HK-2 (cell line): ENCODE measurements at regions not wholly inside any gene's neighbourhood (a gene's known extent, or its start where the extent isn't known, plus 50 kb on each side); places are given as distances from the start of the nearest gene placed in this dataset.
"Not testable (repeated sequence)": the region's sequence is repeated elsewhere in the genome, so short reads cannot be mapped to it uniquely, and the experiment has no call there.

Experiments used
- DNase-seq: peaks from one replicate; pipeline ENCODE4 v3.0.0-alpha.2; 2018; ENCODE audit not compliant: unreplicated experiment

DNA sequence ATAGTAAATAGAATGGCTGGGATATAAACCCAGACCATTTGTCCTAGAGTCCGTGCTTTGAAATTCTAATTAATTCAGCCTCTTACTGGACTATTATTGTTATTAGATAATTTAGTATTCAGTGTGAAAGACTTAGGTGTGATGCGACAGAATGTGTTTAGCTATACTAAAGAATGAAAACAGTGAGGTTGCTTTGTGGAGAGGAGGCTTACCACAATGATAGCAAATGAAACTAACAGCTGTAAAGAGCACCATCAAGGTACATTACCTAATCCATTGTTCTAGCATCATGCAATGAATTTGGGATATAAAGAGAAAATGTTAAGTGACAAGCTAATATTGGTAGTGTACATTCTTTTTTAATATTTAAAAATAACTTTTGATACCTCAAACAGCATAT is 911.1 kb downstream of the KCNT2 start:
- DNase-seq: no peak

DNA sequence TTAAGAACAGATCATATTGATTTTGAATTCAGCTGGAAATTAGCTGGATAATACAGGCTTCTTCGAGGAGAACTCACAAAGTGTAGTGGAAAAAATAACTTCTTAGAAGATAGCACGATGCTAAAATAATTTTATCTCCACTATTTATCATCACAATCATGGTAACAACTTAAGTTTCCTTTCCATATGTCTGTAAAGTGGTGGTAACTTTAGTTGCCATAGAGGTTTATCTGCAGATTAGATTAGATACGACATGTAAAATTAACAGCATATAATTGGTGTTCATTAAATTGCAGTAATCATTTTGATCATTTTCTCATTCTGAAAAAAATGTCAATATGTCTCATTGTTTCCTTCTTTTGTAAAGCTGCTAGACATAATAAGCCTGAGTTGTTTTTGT is 921.5 kb downstream of the KCNT2 start:
- no peak for DNase-seq

DNA sequence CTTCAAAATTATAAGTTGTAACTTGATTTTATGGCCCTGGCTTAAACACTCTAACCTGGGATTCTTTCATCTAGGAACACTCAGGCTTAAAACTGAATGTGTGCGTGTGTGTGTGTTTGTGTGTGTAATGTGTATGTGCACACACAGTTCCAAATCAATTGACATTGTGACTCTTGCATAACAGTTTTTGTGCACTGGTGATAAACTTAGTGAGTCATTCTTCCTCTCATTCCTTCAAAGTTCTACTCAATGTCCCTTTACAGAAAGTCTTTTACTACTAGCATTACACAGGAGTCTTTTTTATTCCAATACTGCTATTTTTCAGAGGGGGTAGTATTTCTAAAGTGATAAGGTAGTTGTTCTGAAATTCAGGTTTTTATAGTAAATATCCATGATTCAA is 943.6 kb downstream of the KCNT2 start:
- DNase-seq: no peak

DNA sequence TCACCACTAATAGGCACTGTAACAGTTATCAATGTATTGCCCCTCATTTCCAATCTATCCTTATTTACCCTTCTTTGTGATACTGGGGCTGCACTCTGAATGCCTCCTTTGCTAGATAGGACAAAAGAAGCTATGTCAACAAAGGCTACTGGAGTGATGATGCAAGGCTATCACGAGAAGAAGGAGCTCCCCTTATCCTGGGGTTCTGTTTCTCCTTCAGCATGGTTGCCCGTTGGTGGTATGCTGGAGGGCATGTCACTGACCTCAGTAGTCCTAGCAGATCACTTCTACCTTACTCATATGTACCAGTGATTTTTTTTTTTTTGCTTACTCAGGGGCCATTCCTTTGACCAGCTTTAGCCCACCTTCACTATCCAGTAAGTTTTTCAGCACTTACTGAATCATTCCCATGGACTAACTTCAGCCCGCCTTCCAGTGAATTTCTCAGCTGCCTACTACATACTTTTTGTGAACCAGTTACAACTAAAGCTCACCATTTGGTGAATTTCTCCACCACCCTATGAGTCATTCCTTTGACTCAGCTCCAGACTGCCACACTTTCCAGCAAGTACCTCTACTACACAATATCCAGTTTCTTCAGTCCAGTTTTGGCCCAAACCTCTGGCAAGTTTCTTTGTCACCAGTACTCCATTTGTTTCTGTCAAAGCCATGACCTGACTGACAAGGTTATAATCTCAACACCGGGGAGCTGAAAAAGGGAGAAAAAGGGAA is 944.5 kb downstream of the KCNT2 start:
- peak; percentile 29 for DNase-seq

DNA sequence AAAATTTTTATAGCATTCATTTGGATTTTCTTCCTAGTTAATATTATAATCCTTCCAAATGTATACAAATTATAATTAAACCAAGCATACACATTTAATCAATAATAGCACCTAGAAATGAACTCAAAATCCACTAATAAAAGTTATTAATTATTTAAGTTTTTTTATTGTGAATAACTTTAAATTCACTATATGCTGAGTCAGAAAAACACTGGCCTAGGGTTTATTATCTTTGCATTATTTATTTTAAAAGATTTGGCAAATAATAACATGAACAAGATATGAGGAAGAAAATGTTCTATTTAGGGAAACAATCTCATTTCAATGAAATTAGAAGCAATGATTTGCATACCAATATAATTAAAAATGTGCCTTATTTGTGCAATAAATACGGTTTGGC is 951.5 kb downstream of the KCNT2 start:
- DNase-seq: no peak

DNA sequence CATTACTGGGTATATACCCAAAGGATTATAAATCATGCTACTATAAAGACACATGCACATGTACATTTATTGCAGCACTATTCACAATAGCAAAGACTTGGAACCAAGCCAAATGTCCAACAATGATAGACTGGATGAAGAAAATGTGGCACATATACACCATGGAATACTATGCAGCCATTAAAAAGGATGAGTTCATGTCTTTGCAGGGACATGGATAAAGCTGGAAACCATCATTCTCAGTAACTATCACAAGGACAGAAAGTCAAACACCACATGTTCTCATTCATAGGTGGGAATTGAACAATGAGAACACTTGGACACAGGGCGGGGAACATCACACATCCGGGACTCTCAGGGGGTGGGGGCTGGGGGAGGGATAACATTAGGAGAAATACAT is 959.4 kb downstream of the KCNT2 start:
- DNase-seq: not testable (repeated sequence)

DNA sequence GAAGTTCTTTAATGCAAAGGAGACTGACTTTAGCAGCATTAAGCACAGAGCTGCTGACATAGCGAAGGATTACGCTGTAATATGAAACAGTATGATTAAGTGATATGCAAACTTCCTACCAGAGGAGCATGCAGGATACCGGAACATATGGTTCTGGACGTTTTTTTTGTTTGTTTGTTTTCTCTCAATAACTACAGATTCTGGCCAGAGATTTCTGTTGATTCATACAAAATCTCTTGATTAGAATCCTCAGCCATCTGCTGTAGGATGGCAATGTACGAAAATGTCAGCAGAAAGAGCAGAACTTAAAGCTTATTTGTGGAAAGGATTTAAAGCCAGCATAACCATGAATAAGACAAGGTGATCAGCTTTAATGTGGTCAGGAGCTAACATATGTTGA is 970.7 kb downstream of the KCNT2 start:
- no peak for DNase-seq

DNA sequence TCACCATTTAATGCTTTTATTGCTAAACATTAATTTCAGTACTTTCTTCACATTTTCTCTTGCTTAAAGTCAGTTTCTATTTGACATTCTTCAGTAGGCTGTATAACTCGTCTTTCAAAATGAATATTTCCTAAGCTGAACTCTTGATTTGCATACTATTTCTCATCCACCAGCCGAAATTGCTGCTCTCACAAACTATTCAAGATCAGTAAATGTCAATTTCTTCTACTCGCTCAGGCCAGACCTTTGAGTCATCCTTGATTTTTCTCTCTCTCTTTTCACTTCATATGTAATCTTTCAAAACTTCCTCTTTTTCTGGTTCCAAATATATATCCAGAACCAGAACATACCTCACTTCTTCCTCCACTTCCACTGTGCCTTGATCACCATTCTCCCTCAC is 990.0 kb downstream of the KCNT2 start:
- DNase-seq: no peak

DNA sequence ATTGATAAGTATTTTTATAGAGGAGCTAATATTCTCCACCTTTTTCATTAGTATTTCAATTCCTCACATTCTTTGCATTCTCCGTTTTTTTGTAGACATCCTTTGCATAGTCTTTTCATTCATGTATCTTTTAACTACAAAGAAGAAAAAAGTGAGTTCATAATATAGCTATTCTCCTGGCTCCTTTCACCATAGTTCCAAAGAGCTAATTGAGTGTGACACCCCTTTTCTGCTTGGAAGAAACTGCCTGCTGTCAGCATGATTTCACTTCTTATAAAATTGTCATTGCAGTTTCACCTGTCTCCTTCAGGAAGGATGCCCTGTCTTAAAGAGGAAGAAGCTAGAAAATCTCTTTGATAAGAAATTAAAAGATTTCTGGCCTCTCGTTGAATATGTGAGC is 991.1 kb downstream of the KCNT2 start:
- DNase-seq: no peak

DNA sequence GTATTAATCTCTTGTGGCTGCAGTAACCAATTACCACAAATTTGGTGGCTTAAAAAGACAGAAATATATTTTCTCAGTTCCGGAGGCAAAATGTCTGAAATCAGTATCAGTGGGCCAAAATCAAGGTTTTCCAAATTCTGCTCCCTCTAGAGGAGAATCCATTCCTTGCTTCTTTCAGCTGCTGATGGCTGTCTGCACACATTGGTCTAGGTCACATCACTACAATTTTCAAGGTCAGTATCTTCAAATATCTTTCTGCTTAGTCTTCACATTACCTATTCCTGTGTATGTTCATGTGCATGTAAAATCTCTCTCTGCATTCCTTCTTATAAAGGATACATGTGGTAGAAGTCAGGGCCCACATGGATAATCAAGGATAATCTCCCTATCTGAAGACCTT is 999.4 kb downstream of the KCNT2 start:
- no peak for DNase-seq

DNA sequence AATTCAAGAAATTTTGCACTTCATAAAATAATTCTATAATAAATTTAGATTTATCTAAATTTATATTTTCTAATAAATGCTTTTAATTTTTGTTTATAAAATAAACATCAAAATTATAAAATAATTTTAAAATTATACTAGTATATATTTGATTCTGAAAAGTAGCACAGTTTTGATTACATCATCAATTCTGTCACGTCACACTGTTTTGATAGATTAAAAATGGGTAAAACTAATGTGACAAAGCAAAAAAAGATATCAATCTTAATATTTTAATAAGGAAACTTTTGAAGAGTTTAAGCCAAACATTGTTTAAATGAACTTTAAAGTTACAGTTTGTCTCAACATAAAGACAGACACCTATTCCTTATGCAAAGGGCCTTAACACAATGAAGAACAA is 1001.8 kb downstream of the KCNT2 start:
- DNase-seq: no peak

DNA sequence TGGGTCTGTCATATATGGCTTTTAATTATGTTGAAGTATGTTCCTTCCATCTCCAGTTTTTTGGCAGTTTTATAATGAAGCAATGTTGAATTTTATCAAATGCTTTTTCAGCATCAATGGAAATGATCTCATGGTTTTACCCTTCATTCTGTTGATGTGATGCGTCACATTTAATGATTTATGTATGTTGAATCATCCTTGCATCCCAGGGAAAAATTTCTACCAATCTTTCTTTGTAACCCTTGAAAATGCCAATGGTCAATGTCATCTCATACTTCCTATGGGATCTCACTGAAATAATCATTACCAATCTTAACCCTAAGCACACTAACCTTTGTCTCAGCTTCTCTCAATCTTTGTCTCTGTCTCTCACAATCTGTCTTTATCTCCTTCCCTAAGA is 1004.0 kb downstream of the KCNT2 start:
- DNase-seq: no peak

DNA sequence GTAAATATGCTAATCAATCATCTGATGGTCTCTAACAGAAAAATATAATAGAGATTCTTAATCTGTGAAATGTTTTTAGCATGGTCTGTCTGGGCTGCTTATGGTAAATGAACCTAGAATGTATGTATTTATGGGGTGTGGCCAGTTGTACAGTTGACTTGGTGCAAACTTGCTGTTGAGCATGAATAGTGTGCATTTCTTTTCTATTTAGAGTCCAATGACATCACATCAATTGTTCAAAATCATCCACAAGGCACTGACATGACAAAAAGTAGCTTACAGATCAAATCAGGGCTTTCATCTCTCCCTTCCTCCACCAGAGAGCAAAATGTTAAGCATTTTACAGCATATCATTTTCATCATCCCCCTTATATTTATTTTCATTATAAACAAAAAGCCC is 1010.3 kb downstream of the KCNT2 start:
- DNase-seq: no peak

DNA sequence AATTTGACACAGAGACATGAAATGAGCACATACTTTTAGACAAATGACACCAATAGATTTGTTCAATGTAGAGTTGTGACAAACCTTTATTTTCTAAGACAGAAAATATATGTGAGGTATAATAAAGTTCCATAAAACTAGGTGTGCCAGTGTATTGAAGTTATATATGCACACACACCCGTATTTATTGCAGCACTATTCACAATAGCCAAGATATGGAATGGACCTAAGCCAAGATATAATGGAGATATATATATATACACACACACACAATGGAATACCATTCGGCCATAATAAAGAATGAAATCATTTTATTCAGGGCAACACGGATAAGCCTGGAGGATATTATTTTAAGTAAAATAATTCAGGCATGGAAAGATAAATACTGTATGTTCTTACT is 1013.5 kb downstream of the KCNT2 start:
- DNase-seq: no peak

DNA sequence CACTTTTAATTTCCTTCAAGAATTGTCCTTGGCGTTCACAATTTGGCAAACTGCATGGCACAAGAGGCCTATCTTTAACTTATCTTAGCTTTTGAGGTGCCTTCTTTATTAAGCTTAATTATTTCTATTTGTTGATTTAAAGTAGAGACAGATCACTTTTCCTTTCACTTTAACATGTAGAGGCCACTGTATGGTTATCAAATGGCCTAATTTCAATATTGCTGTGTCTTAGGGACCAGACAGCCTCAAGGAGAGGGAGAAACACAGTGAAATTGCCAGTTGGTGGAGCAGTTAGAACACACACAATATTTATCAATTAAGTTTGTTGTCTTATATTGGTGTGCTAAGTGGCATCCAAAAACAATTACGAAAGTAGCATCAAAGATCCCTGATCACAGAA is 1013.9 kb downstream of the KCNT2 start:
- DNase-seq: no peak

DNA sequence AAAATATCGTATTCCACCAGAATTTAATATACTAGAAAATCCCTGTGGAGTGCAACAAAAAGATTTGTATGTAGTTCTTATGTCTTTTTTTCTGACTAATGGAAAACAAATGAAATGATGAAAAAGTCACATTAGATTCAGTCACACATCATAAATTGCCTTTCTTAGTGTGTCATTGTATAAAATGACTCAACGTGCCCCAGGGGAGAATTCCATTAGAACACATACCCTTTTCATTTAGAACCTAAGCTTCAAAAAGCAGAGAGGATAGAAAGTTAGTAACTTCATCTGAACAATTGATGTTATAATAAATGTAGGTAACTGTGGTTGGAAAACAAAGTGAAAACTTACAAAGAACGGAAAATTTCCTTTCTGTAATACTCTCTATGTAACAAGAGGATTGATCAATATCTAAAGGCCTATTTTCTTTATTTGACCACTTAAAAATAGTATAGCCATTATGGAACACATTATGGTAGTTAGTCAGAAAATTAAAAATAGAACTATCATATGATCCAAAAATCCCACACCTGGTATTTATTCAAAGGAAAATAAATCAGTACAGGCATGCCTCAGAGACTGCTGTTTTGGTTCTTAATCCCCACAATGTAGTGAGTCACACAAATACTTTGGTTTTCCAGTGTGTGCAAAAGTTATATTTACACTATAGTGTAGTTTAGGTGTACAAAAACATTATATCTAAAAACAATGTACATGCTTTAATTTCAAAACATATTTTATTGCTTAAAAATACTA is 1016.1 kb downstream of the KCNT2 start:
- no peak for DNase-seq

DNA sequence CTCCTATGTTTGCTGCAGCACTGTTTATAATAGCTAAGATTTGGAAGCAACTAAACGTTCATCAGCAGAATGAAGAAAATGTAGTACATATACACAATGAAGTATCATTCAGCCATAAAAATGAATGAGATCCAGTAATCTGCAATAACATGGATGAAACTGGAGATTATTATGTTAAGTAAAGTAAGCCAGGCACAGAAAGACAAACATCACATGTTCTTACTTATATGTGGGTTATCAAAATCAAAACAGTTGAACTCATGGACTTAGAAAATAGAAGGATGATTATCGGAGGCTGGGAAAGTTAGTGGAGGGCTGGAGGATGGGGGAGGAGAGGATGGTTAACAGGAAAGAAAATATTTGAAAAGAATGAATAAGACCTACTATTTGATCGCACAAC is 1017.6 kb downstream of the KCNT2 start:
- DNase-seq: no peak

DNA sequence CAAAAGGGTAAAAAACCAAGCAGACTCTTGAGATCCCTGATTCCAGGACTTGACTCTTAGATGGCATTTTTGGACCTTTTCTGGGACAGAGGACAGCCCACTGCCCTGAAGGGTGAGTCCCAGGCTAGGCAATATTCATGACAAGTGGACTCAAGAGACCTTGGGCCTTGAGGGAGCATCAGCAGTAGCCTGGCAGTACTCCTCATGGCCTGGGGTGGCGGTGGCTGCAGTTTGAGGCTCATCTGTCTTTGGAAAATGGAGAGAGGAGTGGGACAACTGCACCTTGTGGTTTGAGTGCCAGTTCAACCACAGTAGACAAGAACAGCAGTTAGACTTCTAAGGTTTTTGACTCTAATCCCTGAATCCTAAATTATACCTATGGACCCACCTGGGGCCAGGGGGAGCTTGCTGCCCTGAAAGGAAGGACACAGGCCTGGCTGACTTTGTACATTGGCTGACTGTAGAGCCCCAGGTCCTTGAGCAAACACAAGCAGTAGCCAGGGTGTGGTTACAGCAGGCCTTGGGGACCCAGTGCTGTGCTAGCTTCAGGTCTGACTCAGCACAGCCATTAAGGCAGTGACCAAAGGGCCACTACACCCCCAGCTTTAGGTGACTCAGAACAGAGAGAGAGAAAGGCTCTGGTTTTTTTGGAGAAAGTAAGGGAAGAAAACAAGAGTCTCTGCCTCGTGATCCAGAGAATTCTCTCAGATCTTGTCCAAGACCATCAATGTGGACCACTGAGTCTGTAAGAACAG is 1023.2 kb downstream of the KCNT2 start:
- DNase-seq: peak; percentile 25

DNA sequence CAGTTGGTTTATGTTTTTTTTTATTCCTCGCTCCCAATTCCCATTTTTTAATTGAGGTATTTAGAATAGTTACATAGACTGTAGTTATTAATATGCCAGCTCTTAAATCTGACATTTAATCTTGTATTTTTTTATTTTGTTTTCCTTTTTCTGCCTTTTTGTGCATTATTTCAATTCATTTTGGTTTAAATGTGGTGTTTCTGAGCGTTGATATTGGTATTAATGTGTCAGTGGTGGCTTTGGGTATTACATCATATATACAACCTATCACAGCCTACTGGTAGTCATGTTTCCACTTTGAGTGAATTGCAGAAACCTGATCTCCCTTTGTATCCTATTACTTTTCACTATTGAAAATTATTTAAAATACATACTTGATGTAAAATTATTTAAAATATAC is 1027.3 kb downstream of the KCNT2 start:
- no peak for DNase-seq

DNA sequence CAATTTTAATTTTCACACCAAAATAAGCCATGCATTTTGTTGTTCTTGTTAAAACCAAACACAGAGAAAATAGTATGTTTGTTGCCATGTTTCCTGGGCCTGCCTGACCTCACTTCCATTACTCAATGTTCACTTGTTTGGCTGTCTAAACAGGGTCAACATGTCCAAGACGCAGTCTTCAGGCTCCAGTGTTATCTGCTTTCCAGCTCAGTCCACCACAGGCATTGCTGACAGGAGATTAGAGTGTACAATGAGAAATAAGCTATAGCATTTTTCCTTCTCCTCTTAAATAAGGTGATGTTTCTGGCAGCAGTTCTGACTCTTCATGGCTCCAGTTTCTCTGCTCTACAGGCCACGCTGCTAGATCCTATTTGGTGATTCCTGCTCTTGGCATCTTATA is 1030.5 kb downstream of the KCNT2 start:
- no peak for DNase-seq

DNA sequence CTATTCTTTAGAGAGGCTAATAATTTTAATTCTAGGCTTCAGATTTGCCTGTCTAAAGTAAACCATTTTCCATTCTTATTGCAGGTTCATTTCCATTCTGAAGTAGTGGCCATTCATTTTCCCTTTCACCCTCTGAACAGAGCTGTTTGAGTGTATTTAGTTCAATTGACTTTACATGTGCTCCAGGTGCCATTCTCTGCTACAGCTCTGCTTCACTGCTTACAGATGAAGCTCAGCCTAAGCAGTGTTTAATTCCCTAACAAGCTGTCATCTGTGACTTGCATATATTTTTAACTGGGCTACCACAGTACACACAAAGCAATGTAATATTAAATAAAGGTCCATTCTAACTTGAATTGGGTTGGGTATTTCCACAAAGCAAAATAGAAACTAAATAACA is 1031.6 kb downstream of the KCNT2 start:
- no peak for DNase-seq

DNA sequence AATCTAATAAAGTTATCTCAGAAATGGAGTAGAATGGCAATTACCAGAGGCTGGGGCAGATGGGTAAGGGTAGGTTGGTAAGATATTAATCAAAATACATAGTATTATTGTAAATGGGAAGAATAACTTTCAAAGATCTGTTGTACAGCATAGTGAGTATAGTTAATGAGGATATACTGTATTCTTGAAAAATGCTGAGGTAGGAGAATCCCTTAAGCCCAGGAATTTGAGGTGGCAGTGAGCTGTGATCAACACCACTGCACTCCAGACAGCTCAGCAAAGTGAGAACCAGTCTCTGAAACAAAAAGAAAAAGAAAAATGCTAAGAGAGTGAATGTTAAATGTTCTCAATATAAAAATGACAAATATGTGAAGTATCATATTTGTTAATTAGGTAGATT is 1033.7 kb downstream of the KCNT2 start:
- DNase-seq: no peak

DNA sequence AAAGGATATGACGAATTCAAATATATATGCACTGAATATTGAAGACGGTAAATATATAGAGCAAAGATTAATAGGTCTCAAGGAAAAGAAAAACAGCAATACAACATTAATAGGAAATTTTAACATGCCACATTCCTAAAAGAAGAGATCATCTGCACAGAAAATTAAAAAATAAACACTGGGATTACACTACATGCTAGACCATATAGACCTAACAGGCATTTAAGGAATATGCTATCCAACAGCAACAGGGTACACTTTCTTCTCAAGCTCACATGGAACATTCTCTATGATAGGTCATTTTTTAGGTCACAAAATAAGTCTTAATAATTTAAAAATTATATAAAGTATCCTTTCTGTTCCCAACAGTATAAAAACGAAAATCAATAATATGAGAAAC is 1038.3 kb downstream of the KCNT2 start:
- no peak for DNase-seq
